Neuronal stem cell (in vitro differentiated cells): ENCODE measurements at regions not wholly inside any gene's neighbourhood (a gene's known extent, or its start where the extent isn't known, plus 50 kb on each side); places are given as distances from the start of the nearest gene placed in this dataset.

Source experiments
- DNase-seq: peaks from one replicate; pipeline ENCODE4 v3.0.0-alpha.2; 2013; ENCODE audit warnings: low spot score
- H2AFZ ChIP-seq: one replicate; pipeline ENCODE4 v1.6.1; 2013; ENCODE audit warnings: mild to moderate bottlenecking, low read length, inconsistent platforms
- H2AK5ac ChIP-seq: 2 replicates; pipeline ENCODE4 v1.6.1; 2013; ENCODE audit warnings: low read depth, mild to moderate bottlenecking, inconsistent platforms, low read length, moderate library complexity, mixed read lengths
- H2BK120ac ChIP-seq: 2 replicates; pipeline ENCODE4 v1.6.1; 2013; ENCODE audit warnings: low read depth, mild to moderate bottlenecking, inconsistent platforms, low read length, moderate library complexity, mixed read lengths
- H2BK12ac ChIP-seq: one replicate; pipeline ENCODE4 v1.6.1; 2013; ENCODE audit warnings: low read length, inconsistent platforms
- H2BK15ac ChIP-seq: 2 replicates; pipeline ENCODE4 v1.6.1; 2013; ENCODE audit warnings: mild to moderate bottlenecking, low read length, inconsistent platforms, mixed read lengths
- H2BK5ac ChIP-seq: one replicate; pipeline ENCODE4 v1.6.1; 2013; ENCODE audit warnings: inconsistent platforms, mild to moderate bottlenecking, low read length, moderate library complexity
- H3K14ac ChIP-seq: one replicate; pipeline ENCODE4 v1.6.1; 2013; ENCODE audit warnings: low read length, inconsistent platforms
- H3K18ac ChIP-seq: 2 replicates; pipeline ENCODE4 v1.6.1; 2013; ENCODE audit warnings: low read length, inconsistent platforms
- H3K23ac ChIP-seq: 2 replicates; pipeline ENCODE4 v1.6.1; 2013; ENCODE audit warnings: low read depth, mild to moderate bottlenecking, mixed read lengths, low read length, inconsistent platforms; ENCODE audit not compliant: poor library complexity
- H3K27ac ChIP-seq: replicated peaks from 3 replicates; pipeline ENCODE4 v1.5.1; 2013; ENCODE audit warnings: low read length, inconsistent platforms
- H3K27me3 ChIP-seq, 3 experiments: 2 replicates each; pipeline ENCODE4 v1.6.1; 2013; ENCODE audit warnings: low read length in 3 of 3, mild to moderate bottlenecking in 2 of 3, inconsistent platforms in 1 of 3, low read depth in 1 of 3, mixed read lengths in 1 of 3, moderate library complexity in 1 of 3; ENCODE audit not compliant: control insufficient read depth in 3 of 3, insufficient read depth in 3 of 3
- H3K36me3 ChIP-seq, 2 donors: replicated peaks in 1 of 2; 2 replicates each; pipeline ENCODE4 v1.6.1; 2013; ENCODE audit warnings: low read length in 2 of 2; ENCODE audit not compliant: control insufficient read depth in 2 of 2, insufficient read depth in 2 of 2
- H3K4ac ChIP-seq: 2 replicates; pipeline ENCODE4 v1.6.1; 2013; ENCODE audit warnings: inconsistent platforms, mild to moderate bottlenecking, low read length, moderate library complexity
- H3K4me1 ChIP-seq, 2 donors: 1 replicate in 1 of 2; 2 replicates in 1 of 2; pipeline ENCODE4 v1.6.1; 2013; ENCODE audit warnings: low read length in 2 of 2, low read depth in 1 of 2; ENCODE audit not compliant: control insufficient read depth in 2 of 2, insufficient read depth in 1 of 2
- H3K4me2 ChIP-seq: one replicate; pipeline ENCODE4 v1.6.1; 2013; ENCODE audit warnings: mild to moderate bottlenecking, low read length, inconsistent platforms; ENCODE audit not compliant: insufficient read depth, poor library complexity, severe bottlenecking
- H3K4me3 ChIP-seq, 2 donors: 2 replicates each; pipeline ENCODE4 v1.5.1; 2013; ENCODE audit warnings: low read length in 2 of 2, mild to moderate bottlenecking in 2 of 2, inconsistent platforms in 1 of 2, moderate library complexity in 1 of 2
- H3K79me1 ChIP-seq: one replicate; pipeline ENCODE4 v1.6.1; 2013; ENCODE audit warnings: low read depth, mild to moderate bottlenecking, inconsistent platforms, low read length, moderate library complexity
- H3K9ac ChIP-seq: one replicate; pipeline ENCODE4 v1.6.1; 2013; ENCODE audit warnings: mild to moderate bottlenecking, low read depth, low read length, inconsistent platforms; ENCODE audit not compliant: poor library complexity
- H3K9me3 ChIP-seq, 2 donors: replicated peaks in 1 of 2; 2 replicates each; pipeline versions ENCODE3 to v1.6.1; 2013; ENCODE audit warnings: low read length in 2 of 2, mild to moderate bottlenecking in 2 of 2, inconsistent platforms in 1 of 2, low read depth in 1 of 2, mixed read lengths in 1 of 2, moderate library complexity in 1 of 2; ENCODE audit not compliant: control insufficient read depth in 2 of 2, insufficient read depth in 1 of 2
- H4K8ac ChIP-seq: one replicate; pipeline ENCODE4 v1.6.1; 2013; ENCODE audit warnings: low read depth, mild to moderate bottlenecking, inconsistent platforms, low read length, moderate library complexity
- H4K91ac ChIP-seq: one replicate; pipeline ENCODE4 v1.6.1; 2013; ENCODE audit warnings: low read length, low read depth, mild to moderate bottlenecking, inconsistent platforms; ENCODE audit not compliant: poor library complexity
- WGBS, 2 donors: extraction: QIAGEN DNeasy Blood & Tissue Kit; methylation state at CpG; one replicate each; pipeline ENCODE4 v1.1.7; 2013; ENCODE audit warnings: missing lambda C conversion rate in 2 of 2, mixed read lengths in 1 of 2; ENCODE audit not compliant: insufficient read length in 2 of 2, insufficient replicate concordance in 1 of 2; ENCODE audit errors: extremely low coverage in 2 of 2; 5-methylcytosine and 5-hydroxymethylcytosine counted together

DNA sequence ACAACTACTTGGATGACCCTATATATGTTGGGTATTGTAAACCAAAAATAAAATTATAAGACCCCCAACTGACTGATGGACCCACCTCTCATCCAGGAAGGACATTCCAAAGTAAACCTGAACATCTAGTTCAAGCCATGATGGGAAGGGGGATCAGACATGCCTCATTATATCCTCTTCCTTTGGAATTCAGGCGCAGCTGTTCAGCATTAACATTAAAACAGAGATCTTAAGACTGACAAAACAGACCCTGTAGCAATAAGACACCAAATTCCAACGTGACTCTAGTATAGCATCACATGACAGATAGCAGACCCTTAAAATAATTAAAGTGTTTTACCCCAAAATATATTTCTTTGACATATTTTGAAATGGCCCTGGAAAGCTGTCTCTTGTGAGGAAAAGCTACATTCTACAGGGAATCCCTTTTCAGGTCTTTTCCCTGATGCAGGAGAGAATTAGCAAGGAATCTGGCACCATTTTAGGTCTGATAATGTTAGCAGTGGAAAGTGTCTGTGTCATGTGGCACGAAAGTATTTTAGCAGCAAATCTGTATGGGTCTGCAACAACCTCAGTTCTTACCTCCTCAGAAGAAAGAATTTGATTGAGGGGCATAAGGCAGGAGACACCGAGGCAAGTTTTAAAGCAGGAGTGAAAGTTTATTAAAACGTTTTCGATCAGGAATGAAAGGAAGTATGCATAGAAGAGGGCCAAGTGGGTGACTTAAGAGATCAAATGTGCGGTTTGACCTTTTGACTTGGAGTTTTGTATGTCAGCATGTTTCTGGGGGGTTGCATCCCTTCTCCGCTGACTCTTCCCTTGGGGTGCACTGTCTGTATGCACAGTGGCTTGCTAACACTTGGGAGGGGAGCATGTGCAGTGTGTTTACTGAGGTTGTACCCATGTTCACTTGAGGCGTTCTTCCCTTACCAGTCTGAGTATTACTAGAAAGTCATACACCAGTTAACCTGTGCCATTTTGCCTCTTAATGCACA lies 236.6 kb upstream of the PPP1R3A start:
- no peak overlapping the region for H3K4ac ChIP-seq
- no peak overlapping the region for H3K4me3 ChIP-seq
- H3K79me1 ChIP-seq, result no peaks in the 10 kb centered on the region
- no peaks in the 10 kb centered on the region for H3K27me3 ChIP-seq
- DNase-seq, result no peak
- H2BK12ac ChIP-seq, result no peak overlapping the region
- no peak overlapping the region for H3K4me2 ChIP-seq
- H2AK5ac ChIP-seq, result no peak overlapping the region
- H4K91ac ChIP-seq, result no peak overlapping the region
- H2BK120ac ChIP-seq, result no peak overlapping the region
- H3K4me1 ChIP-seq, result peaks cover 0 to 17% of the 10 kb centered on the region in 2 donors
- H3K36me3 ChIP-seq, result no peaks in the 10 kb centered on the region
- H2BK5ac ChIP-seq, result no peak overlapping the region
- no peak overlapping the region for H3K23ac ChIP-seq
- no peak overlapping the region for H2BK15ac ChIP-seq
- H3K14ac ChIP-seq, result no peak overlapping the region
- H3K9me3 ChIP-seq, result no peaks in the 10 kb centered on the region
- H4K8ac ChIP-seq, result no peak overlapping the region
- no peak overlapping the region for H3K9ac ChIP-seq
- H3K27ac ChIP-seq, result no peak overlapping the region
- no peak overlapping the region for H3K18ac ChIP-seq
- no peak overlapping the region for H2AFZ ChIP-seq
- no CpG with 5 or more reads among the region's 9 CpGs for WGBS, 2 donors

DNA sequence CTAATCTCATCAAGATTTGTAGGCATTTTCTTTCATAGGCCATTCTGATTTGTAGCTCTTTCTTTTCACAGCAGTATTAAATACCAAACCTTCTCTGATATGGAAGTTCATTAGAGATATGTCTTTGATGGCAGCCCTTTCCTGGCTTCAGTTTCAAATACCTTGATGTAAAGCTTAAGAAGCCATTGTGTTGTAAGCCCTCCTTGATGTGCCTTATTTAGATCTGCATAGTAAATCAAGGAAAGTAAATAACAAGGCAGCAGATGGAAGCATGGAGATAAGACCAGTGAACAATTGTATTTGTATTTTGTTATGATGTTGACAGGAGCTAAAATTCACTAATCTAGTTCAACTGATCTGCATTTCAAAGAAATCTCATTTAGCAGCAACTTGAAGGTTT lies 234.9 kb upstream of the PPP1R3A start:
- H4K8ac ChIP-seq, result no peak overlapping the region
- no peak overlapping the region for H2BK15ac ChIP-seq
- no peak overlapping the region for H3K27ac ChIP-seq
- no peaks in the 10 kb centered on the region for H3K79me1 ChIP-seq
- no peak overlapping the region for H2AK5ac ChIP-seq
- H2BK5ac ChIP-seq, result no peak overlapping the region
- H2BK120ac ChIP-seq, result no peak overlapping the region
- no peaks in the 10 kb centered on the region for H3K36me3 ChIP-seq
- no peaks in the 10 kb centered on the region for H3K9me3 ChIP-seq
- H2AFZ ChIP-seq, result no peak overlapping the region
- no peak overlapping the region for H4K91ac ChIP-seq
- no peak for DNase-seq
- H3K27me3 ChIP-seq, result no peaks in the 10 kb centered on the region
- no peak overlapping the region for H3K4ac ChIP-seq
- no peak overlapping the region for H3K4me2 ChIP-seq
- H3K9ac ChIP-seq, result no peak overlapping the region
- H3K4me1 ChIP-seq, result peaks cover 0 to 9% of the 10 kb centered on the region in 2 donors
- H2BK12ac ChIP-seq, result no peak overlapping the region
- no peak overlapping the region for H3K4me3 ChIP-seq
- no peak overlapping the region for H3K18ac ChIP-seq
- no peak overlapping the region for H3K23ac ChIP-seq
- no peak overlapping the region for H3K14ac ChIP-seq

DNA sequence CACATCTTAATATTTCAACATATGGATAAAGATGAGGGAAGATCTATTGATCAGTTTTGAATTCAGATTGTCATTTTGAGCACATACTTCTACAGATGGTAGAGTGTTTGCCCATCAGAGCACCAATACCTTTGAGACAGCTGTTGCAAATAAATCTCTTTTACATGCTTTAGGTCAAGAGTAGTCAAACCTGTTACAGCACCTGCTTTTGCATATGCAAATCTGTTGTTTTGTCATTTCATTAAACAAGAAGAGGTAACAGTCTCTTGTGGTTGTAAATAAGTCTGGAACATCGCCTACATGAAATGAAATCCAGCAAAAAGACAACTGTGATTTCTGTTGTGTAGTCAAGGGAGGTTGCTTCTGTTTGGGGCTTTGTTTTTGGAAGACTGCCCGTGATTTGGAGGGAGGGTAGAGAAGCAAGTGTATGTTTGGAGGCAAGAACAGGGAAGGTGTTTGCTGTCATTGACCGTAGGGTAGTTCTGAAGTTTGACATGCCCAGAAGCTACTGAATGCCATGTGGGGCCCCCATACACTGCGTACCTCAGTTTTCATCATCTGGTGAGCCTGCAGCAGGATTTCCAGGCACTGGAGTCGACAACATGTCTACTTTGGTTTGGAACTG lies 233.6 kb upstream of the PPP1R3A start:
- no peak overlapping the region for H3K14ac ChIP-seq
- no peak overlapping the region for H3K23ac ChIP-seq
- H3K4ac ChIP-seq, result no peak overlapping the region
- H3K4me3 ChIP-seq, result no peak overlapping the region
- H3K27ac ChIP-seq, result no peak overlapping the region
- no peak overlapping the region for H2BK5ac ChIP-seq
- no peak overlapping the region for H2BK12ac ChIP-seq
- H2AK5ac ChIP-seq, result no peak overlapping the region
- no peaks in the 10 kb centered on the region for H3K9me3 ChIP-seq
- H4K91ac ChIP-seq, result no peak overlapping the region
- no peak overlapping the region for H4K8ac ChIP-seq
- peaks cover 0 to 9% of the 10 kb centered on the region in 2 donors for H3K4me1 ChIP-seq
- H2BK120ac ChIP-seq, result no peak overlapping the region
- no peak overlapping the region for H3K4me2 ChIP-seq
- H3K18ac ChIP-seq, result no peak overlapping the region
- no peak overlapping the region for H2BK15ac ChIP-seq
- H3K27me3 ChIP-seq, result no peaks in the 10 kb centered on the region
- no peak for DNase-seq
- no peak overlapping the region for H2AFZ ChIP-seq
- H3K36me3 ChIP-seq, result no peaks in the 10 kb centered on the region
- no peak overlapping the region for H3K9ac ChIP-seq
- H3K79me1 ChIP-seq, result no peaks in the 10 kb centered on the region
- WGBS, 2 donors, result no CpG with 5 or more reads among the region's 5 CpGs

DNA sequence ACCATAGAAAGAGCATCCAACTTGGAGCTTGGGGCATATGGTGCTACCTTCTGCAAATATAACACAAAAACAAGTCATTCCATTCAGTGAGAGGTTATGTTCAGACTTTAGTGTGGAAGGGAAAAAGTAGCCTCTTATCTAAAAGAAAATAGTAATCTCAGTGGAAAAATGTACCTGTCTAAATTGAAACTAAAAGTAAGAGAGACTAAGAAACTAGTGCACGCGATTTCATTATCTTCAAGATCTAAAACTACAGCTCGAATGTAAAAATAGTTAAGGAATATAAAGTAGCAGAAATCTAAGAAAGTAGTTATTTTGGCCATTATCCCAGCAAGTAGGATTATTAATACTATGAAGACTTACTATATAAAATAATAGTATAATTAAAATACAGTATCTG lies 233.0 kb upstream of the PPP1R3A start:
- Histone ChIP-seq H2AK5ac (no peak overlapping the region), H3K23ac (no peak overlapping the region), H3K18ac (no peak overlapping the region), H2BK120ac (no peak overlapping the region), H3K79me1 (no peaks in the 10 kb centered on the region), H3K27ac (no peak overlapping the region), H3K36me3 (no peaks in the 10 kb centered on the region), H4K91ac (no peak overlapping the region), H2BK15ac (no peak overlapping the region), H2BK5ac (no peak overlapping the region), H4K8ac (no peak overlapping the region), H3K4ac (no peak overlapping the region), H2AFZ (no peak overlapping the region), H3K4me3 (no peak overlapping the region), H3K27me3 (no peaks in the 10 kb centered on the region), H3K4me2 (no peak overlapping the region), H3K9ac (no peak overlapping the region), H3K14ac (no peak overlapping the region), H3K4me1 (peaks cover 0 to 9% of the 10 kb centered on the region in 2 donors), H2BK12ac (no peak overlapping the region), H3K9me3 (no peaks in the 10 kb centered on the region)
- DNase-seq, result no peak
- WGBS, 2 donors, result no CpG with 5 or more reads among the region's 3 CpGs
